ENCODE measurements at regions not wholly inside any gene's neighbourhood (a gene's known extent, or its start where the extent isn't known, plus 50 kb on each side); places are given as distances from the start of the nearest gene placed in this dataset.

GRCh38 chr9:108709126-108709525 lies 146.7 kb downstream of the ACTL7B start:
- TF ChIP-seq POLR2A (IDR thresholded peaks at IDR 0.05) = no peak
- no peak for TF ChIP-seq CTCF (IDR thresholded peaks at IDR 0.05)
- no peak for TF ChIP-seq POLR2AphosphoS5 (IDR thresholded peaks at IDR 0.05)
- TF ChIP-seq EP300 (IDR thresholded peaks at IDR 0.05; ENCODE audit: low read depth) = no peak

Data from transverse colon (tissue), 4 donors.